ENCODE measurements at regions not wholly inside any gene's neighbourhood (a gene's known extent, or its start where the extent isn't known, plus 50 kb on each side); places are given as distances from the start of the nearest gene placed in this dataset.

DNA sequence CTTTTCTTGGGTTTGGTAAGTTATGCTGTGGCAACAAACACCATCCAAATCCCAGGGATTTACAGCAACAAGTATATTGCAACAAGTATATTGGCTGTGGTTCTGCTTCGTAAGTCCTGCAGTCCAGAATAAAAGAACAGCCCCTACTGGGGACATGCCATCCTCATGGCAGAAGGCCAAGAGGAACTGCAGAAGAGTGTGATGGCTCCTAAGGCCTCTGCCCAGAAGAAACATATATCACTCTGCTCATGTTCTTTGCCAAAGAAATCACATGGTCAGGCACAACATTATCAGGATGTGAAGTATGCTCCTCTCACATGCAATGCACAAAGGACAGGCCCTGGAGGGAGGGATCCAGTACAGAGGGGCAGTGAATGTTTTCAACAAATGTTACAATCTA, 159.6 kb upstream of the TAS2R1 start:
- Histone ChIP-seq H3K4me1 (ENCODE audit: insufficient read depth, low read length) (no peaks in the 10 kb centered on the region), H3K4me3 (ENCODE audit: low read length) (no peak overlapping the region), H3K36me3 (ENCODE audit: insufficient read depth, low read length) (no peaks in the 10 kb centered on the region), H3K27me3 (ENCODE audit: insufficient read depth, low read length) (peaks cover 4% of the 10 kb centered on the region), H2AFZ (ENCODE audit: low read depth, low read length) (no peak overlapping the region), H3K9me3 (ENCODE audit: low read length) (no peaks in the 10 kb centered on the region)

DNA sequence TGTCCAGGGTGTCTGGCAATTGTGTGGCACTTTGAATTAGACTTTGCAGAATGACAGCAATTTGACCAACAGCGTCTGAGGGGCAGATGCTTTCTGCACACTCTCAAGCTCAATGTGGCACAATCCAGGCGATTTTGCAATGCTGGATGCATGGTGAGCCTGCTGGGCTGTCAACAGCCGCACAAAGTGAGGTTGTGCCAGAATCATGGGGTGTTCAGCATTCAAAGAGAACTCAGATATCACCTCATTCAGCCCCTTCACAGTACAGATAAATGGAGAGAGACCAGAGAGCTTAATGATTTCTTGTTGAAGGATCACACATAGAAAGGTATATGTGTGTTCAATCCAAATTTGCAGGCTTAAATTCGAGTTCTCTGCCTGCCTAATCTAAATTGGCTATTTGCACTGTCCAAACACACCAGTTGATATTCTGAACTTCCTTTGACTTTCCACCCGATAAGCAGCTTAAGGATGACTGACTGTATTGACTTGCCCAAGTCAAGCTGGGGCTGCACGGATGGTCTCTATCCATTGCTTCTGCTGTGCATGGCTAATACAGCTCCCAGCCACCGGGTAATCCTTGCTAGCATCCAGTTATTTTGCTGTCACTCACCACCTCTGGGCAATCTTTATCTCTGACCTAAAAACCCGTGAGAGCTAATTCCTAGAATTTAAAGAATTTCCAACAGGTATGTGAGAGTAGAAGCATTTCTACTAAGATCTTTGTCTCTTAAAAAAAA, 157.9 kb upstream of the TAS2R1 start:
- no peaks in the 10 kb centered on the region for H3K9me3 ChIP-seq (ENCODE audit: low read length)
- H3K4me3 ChIP-seq (ENCODE audit: low read length): no peak overlapping the region
- no peaks in the 10 kb centered on the region for H3K4me1 ChIP-seq (ENCODE audit: insufficient read depth, low read length)
- H3K27me3 ChIP-seq (ENCODE audit: insufficient read depth, low read length): peaks cover 4% of the 10 kb centered on the region
- no peaks in the 10 kb centered on the region for H3K36me3 ChIP-seq (ENCODE audit: insufficient read depth, low read length)
- H2AFZ ChIP-seq (ENCODE audit: low read depth, low read length): no peak overlapping the region

DNA sequence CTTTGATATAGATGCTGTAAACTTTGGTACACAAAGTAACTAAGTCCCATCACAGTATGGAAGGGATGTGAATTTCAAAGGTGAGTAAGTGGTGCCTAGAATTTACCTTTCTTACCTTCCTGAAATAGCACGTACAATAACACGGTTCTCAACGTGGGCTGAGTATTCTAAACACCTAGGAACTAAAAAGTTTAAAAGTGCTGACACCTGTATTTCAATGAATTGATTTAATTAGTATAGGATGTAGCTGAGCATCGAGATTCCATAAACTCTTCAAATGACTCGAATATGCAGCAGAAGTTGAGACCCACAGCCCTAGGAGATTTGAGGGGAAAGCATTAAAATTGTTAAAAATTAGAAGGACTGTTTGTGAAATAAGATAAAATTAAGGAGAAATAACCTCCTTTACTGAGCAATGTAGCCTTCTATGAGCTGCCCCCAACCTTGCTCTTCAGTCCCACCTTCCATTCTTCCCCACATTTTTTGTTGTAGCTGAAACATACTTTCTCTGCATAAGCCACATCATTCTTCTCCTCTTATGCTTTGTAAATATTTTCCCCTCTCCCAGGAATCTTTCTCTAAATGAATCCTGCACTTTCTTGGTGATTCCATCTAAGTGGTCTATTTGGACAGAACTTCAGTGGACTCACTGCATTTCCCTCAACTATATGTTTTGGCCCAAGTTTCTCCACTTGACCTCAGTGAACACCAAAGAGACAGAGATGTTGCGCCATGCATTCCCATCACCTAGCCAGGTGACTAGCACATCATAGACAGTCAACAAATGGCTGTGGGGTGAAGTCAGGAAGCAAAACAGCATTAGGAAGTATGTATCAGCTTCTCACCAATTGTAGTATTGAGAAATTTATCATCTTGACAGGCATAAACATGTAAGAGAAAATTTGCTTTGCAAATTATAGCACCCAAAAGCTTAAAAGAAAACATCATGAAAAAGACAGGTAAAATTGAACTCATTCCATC, 156.5 kb upstream of the TAS2R1 start:
- Histone ChIP-seq H3K9me3 (ENCODE audit: low read length) (no peaks in the 10 kb centered on the region), H3K36me3 (ENCODE audit: insufficient read depth, low read length) (no peaks in the 10 kb centered on the region)

DNA sequence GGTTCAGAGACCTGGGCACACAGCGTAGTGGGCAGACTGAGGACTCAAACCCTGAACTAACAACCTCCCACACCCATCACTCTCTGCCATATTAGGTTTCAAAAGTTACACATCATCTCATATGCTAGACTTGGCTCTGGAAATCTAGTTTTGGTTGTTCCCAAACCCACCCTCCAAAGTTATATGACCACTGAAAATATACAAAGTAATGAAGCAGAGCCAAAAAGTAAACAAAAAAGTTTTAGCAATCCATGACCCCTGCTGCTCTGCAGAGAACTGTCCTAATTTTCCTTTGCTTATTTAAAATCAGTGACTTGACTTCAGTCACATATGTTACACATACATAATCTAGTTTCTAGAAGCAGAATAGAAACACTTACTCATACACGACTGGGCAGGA, 155.6 kb upstream of the TAS2R1 start:
- H3K9me3 ChIP-seq (ENCODE audit: low read length): no peaks in the 10 kb centered on the region
- H3K4me3 ChIP-seq (ENCODE audit: low read length): no peak overlapping the region
- no peaks in the 10 kb centered on the region for H3K4me1 ChIP-seq (ENCODE audit: insufficient read depth, low read length)
- no peaks in the 10 kb centered on the region for H3K36me3 ChIP-seq (ENCODE audit: insufficient read depth, low read length)
- H2AFZ ChIP-seq (ENCODE audit: low read depth, low read length): no peak overlapping the region
- peaks cover 4% of the 10 kb centered on the region for H3K27me3 ChIP-seq (ENCODE audit: insufficient read depth, low read length)

More for the DNA sequence above, 156.5 kb upstream of the TAS2R1 start:
- H3K27me3 ChIP-seq (ENCODE audit: insufficient read depth, low read length): peaks cover 4% of the 10 kb centered on the region
- no peak overlapping the region for H2AFZ ChIP-seq (ENCODE audit: low read depth, low read length)
- no peaks in the 10 kb centered on the region for H3K4me1 ChIP-seq (ENCODE audit: insufficient read depth, low read length)
- no peak overlapping the region for H3K4me3 ChIP-seq (ENCODE audit: low read length)

DNA sequence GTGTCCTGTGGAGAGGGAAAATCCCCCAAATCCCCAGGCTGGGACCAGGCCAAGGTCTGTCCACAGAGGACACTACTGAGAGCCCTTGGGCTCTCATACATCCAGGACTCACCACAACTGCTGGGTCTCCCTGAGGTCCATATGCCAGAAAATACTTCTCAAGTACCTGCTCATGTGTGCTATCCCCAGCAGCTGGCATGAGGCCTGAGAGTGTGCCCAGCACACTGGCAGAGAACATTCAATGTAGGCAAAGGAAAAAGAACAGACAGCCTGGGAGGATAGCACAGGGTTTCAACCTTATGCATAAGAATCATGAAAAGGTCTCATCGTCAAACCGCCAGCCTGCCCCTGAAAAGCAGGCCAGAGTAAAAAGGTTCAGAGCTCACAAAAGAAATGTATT, 154.1 kb upstream of the TAS2R1 start:
- peaks cover 4% of the 10 kb centered on the region for H3K27me3 ChIP-seq (ENCODE audit: insufficient read depth, low read length)
- no peak overlapping the region for H2AFZ ChIP-seq (ENCODE audit: low read depth, low read length)
- H3K36me3 ChIP-seq (ENCODE audit: insufficient read depth, low read length): no peaks in the 10 kb centered on the region
- H3K4me1 ChIP-seq (ENCODE audit: insufficient read depth, low read length): no peaks in the 10 kb centered on the region
- no peaks in the 10 kb centered on the region for H3K9me3 ChIP-seq (ENCODE audit: low read length)
- H3K4me3 ChIP-seq (ENCODE audit: low read length): no peak overlapping the region

DNA sequence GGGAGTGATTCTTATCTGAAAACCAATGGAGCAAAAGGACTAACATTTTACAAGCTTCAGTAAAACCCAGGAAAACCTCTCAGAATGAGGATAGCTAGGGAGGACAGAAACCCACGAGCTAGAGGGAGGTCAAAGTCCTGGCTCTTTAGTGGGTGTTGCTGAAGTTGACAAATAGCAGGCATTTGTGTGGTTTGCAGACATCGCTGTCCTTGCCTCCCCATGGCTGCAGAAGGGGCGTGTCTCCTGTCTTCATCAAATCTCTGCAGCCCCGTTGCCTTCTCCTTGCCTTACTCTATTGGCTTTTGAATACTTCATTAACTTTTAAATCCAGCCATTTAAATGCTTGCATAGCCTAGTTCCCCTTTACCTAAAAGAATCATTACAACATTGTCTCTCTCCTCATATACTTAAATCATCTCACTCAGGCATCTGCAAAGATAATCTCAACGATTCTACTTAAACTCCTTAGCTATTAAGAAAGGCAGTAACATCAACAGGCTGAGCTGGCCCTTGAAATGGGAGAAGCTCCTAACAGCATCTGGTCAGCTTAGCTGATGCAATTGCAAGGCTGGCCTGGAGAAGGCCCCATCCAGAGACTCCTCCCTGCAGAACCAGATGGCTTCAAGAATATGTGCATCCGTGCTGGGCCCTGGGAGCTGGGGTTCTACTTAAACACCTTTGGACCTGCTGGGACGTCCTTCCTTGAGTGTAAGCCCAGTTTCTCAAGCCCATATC, 152.8 kb upstream of the TAS2R1 start:
- no peaks in the 10 kb centered on the region for H3K36me3 ChIP-seq (ENCODE audit: insufficient read depth, low read length)
- no peaks in the 10 kb centered on the region for H3K4me1 ChIP-seq (ENCODE audit: insufficient read depth, low read length)
- no peak overlapping the region for H2AFZ ChIP-seq (ENCODE audit: low read depth, low read length)
- H3K27me3 ChIP-seq (ENCODE audit: insufficient read depth, low read length): peaks cover 3% of the 10 kb centered on the region
- H3K9me3 ChIP-seq (ENCODE audit: low read length): no peaks in the 10 kb centered on the region
- H3K4me3 ChIP-seq (ENCODE audit: low read length): no peak overlapping the region

DNA sequence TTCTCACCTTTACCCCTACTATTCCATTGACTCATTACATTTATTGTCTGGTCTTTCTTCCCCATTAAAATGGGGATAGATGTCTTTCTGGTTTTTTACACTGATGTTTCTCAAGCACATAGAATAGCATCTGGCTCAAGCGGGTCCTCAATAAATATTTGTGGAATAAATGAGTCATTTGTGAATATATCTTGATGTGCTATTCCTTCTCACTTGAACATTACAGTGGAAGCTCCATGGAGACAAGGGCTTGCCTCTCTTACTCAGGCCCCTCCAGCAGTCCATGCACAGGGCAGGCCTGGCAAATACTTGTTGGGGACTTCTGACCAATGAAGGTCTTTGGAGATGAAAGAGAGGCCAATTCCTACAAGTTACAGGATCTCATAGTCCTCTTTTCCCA, 151.7 kb upstream of the TAS2R1 start:
- H2AFZ ChIP-seq (ENCODE audit: low read depth, low read length): no peak overlapping the region
- H3K4me1 ChIP-seq (ENCODE audit: insufficient read depth, low read length): no peaks in the 10 kb centered on the region
- H3K27me3 ChIP-seq (ENCODE audit: insufficient read depth, low read length): no peaks in the 10 kb centered on the region
- H3K9me3 ChIP-seq (ENCODE audit: low read length): no peaks in the 10 kb centered on the region
- no peak overlapping the region for H3K4me3 ChIP-seq (ENCODE audit: low read length)
- no peaks in the 10 kb centered on the region for H3K36me3 ChIP-seq (ENCODE audit: insufficient read depth, low read length)

DNA sequence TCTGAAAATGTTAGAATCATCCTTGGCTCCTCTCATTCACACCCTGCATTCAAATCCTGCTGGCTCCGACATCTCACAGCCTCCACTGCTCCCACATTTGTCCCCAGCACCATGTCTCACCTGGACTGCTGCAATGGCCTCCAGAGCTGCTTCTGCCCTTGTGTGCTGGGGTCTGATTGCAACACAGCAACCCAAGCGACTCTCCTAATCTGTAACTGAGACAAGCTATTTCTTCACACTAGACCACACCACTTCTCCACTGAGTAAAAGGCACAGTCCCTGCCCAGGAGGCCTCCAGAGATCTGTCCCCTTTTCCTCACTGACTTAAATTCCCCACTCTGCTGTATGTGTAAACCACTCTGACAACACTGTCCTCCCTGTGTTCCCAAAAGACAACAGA, 151.1 kb upstream of the TAS2R1 start:
- no peaks in the 10 kb centered on the region for H3K4me1 ChIP-seq (ENCODE audit: insufficient read depth, low read length)
- H2AFZ ChIP-seq (ENCODE audit: low read depth, low read length): no peak overlapping the region
- no peaks in the 10 kb centered on the region for H3K36me3 ChIP-seq (ENCODE audit: insufficient read depth, low read length)
- H3K9me3 ChIP-seq (ENCODE audit: low read length): no peaks in the 10 kb centered on the region
- no peak overlapping the region for H3K4me3 ChIP-seq (ENCODE audit: low read length)
- no peaks in the 10 kb centered on the region for H3K27me3 ChIP-seq (ENCODE audit: insufficient read depth, low read length)

DNA sequence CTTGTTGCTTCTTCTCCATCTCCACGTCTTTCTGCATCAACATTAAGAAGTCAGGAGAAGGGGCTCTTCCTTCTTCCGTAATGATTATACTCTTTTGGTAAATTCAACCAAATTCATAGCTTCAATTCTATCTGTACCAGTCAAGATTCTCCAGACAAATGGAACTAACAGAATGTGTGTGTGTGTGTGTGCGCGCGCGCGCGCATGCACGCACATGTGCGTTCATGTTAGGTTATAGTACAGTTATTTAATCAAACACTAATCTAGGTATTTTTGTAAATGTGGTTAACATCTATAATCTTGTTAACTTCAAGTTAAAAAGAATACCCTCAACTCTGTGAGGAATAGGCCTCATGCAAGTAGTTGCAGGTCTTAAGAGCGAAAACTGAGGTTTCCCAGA, 150.3 kb upstream of the TAS2R1 start:
- H2AFZ ChIP-seq (ENCODE audit: low read depth, low read length): no peak overlapping the region
- no peak overlapping the region for H3K4me3 ChIP-seq (ENCODE audit: low read length)
- H3K9me3 ChIP-seq (ENCODE audit: low read length): no peaks in the 10 kb centered on the region
- H3K36me3 ChIP-seq (ENCODE audit: insufficient read depth, low read length): no peaks in the 10 kb centered on the region
- H3K4me1 ChIP-seq (ENCODE audit: insufficient read depth, low read length): no peaks in the 10 kb centered on the region
- no peaks in the 10 kb centered on the region for H3K27me3 ChIP-seq (ENCODE audit: insufficient read depth, low read length)

DNA sequence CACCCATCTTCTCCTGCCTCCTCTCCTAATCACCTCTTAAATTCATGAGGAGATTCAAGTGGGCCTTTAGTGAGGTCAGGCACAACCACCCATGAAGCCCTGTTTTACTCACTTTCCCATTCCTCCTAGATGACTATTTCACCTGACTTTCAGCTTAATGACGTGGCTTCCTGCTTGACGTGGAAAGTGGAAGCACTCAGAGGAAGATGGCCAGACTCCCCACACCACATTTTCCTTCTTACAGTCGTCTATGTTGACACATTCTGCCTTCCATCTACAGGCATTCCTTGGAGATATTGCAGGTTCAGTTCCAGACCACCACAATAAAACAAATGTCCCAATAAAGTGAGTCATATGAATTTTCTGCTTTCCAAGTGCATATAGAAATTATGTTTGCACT, 146.4 kb upstream of the TAS2R1 start:
- no peak overlapping the region for H2AFZ ChIP-seq (ENCODE audit: low read depth, low read length)
- H3K27me3 ChIP-seq (ENCODE audit: insufficient read depth, low read length): no peaks in the 10 kb centered on the region
- no peaks in the 10 kb centered on the region for H3K4me1 ChIP-seq (ENCODE audit: insufficient read depth, low read length)
- no peaks in the 10 kb centered on the region for H3K36me3 ChIP-seq (ENCODE audit: insufficient read depth, low read length)
- no peak overlapping the region for H3K4me3 ChIP-seq (ENCODE audit: low read length)
- H3K9me3 ChIP-seq (ENCODE audit: low read length): no peaks in the 10 kb centered on the region

DNA sequence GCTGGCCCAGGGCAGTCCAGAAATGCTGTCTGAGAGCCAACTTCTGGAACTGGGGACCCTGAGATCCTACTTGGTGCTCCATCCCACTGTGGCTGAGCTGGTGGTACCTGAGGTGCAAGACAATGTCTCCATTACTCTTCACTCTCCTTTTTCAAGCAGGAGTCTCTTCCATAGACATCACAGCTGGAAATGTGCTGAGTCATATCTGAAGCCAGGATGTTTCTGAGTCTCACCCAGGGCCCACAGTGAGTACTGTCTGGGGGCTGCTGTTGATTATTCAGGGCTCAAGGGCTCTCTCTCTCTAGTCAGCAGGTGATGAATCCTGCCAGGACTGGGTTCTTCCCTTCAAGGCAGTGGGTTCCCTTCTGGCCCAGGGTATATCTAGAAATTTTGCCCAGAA, 145.2 kb upstream of the TAS2R1 start:
- Histone ChIP-seq H3K36me3 (ENCODE audit: insufficient read depth, low read length) (no peaks in the 10 kb centered on the region), H3K27me3 (ENCODE audit: insufficient read depth, low read length) (no peaks in the 10 kb centered on the region), H2AFZ (ENCODE audit: low read depth, low read length) (no peak overlapping the region), H3K4me3 (ENCODE audit: low read length) (no peak overlapping the region), H3K4me1 (ENCODE audit: insufficient read depth, low read length) (no peaks in the 10 kb centered on the region), H3K9me3 (ENCODE audit: low read length) (no peaks in the 10 kb centered on the region)

DNA sequence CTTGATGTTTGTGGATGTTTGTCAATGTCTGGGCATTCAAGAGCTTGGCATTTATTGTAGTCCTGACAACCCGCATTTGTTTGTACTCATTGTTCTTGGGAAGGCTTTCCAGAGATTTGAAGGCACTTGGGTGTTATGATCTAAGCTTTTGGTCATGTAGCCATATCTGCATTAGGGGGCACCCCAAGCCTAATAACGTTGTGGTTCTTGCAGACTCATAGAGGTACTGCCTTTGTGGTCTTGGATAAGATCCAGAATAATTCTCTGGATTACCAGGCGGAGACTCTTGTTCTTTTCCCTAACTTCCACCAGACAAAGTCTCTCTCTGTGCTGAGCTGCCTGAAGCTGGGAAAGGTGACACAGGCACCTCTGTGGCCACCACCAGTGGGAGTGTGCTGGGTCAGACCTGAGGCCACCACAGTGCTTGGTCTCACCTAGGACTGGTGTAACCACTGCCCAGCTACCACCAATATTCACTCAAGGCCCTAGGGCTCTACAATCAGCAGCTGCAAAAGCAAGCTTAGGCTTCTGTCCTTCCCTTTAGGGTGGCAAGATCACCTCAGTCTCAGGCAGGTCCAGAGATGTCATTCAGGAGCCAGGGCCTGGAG, 144.4 kb upstream of the TAS2R1 start:
- no peak overlapping the region for H2AFZ ChIP-seq (ENCODE audit: low read depth, low read length)
- no peak overlapping the region for H3K4me3 ChIP-seq (ENCODE audit: low read length)
- H3K36me3 ChIP-seq (ENCODE audit: insufficient read depth, low read length): no peaks in the 10 kb centered on the region
- no peaks in the 10 kb centered on the region for H3K9me3 ChIP-seq (ENCODE audit: low read length)
- no peaks in the 10 kb centered on the region for H3K27me3 ChIP-seq (ENCODE audit: insufficient read depth, low read length)
- no peaks in the 10 kb centered on the region for H3K4me1 ChIP-seq (ENCODE audit: insufficient read depth, low read length)
